ENCODE measurements at regions not wholly inside any gene's neighbourhood (a gene's known extent, or its start where the extent isn't known, plus 50 kb on each side); places are given as distances from the start of the nearest gene placed in this dataset.

DNA sequence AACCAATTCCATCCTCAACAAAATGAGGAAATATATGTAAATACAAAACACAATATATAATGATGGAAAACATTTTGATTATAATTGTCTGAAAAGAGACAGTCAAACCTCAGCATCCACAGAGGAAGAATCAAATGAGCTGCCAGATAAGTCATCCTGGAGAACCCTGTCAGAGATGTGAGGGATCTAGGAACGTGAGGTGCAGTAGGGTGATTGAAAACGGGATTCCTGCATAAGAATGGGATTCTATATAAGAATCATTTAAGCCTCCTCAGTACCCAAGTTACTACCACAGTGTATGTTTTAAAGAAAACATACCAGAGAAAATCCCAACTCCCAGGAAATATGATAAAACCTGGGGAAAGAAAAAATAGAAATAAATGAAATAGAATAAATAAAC is 690.5 kb downstream of the FRK start:
- H3K27me3 Mint-ChIP-seq: no peaks in the 10 kb centered on the region
- no peak overlapping the region for H3K4me3 Mint-ChIP-seq
- DNase-seq (no peak), ATAC-seq (no peak)
- no peaks in the 10 kb centered on the region for H3K4me1 Mint-ChIP-seq
- peaks cover 24% of the 10 kb centered on the region for H3K9me3 Mint-ChIP-seq (ENCODE audit: low read depth)
- ChIA-PET POLR2A (no interaction called here), CTCF (no interaction called here)
- intact Hi-C loops (cut with DNase I, micrococcal nuclease): no loop called here
- H3K36me3 Mint-ChIP-seq (ENCODE audit: low read depth): no peaks in the 10 kb centered on the region
- H3K27ac Mint-ChIP-seq: no peak overlapping the region

DNA sequence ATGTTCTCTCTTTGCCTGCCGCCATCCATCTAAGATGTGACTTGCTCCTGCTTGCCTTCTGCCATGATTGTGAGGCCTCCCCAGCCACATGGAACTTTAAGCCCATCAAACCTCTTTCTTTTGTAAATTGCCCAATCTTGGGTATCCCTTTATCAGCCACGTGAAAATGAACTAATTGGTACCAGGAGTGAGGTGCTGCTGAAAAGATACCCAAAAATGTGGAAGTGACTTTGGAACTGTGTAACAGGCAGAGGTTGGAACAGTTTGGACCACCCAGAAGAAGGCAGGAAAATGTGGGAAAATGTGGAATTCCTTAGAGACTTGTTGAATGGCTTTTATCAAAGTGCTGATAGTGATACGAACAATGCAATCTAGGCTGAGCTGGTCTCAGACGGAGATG is 694.9 kb downstream of the FRK start:
- no peaks in the 10 kb centered on the region for H3K36me3 Mint-ChIP-seq (ENCODE audit: low read depth)
- no peak overlapping the region for H3K27ac Mint-ChIP-seq
- ChIA-PET CTCF (no interaction called here), POLR2A (no interaction called here)
- H3K27me3 Mint-ChIP-seq: no peaks in the 10 kb centered on the region
- DNase-seq (no peak), ATAC-seq (no peak)
- H3K9me3 Mint-ChIP-seq (ENCODE audit: low read depth): peaks cover 27% of the 10 kb centered on the region
- H3K4me3 Mint-ChIP-seq: no peak overlapping the region
- intact Hi-C loops (cut with DNase I, micrococcal nuclease): no loop called here
- H3K4me1 Mint-ChIP-seq: no peaks in the 10 kb centered on the region

DNA sequence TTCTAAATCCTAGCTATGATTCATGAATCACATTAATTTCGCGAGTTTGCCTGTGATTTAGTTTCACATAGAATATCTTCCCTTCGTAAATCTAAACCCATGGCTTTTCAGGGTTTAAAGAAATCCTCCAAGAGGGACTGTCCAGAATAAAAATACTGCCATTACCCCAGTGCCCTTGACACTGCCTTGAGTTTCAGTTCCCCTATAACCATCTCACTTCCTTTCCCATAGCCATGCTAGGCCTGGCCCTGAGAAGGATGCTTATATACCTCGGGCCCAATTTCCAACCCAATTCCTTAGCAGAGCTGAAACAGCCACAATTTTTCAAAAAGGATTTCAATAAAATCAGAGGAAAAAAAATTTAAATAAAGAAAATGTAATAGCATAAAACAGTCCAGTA is 697.3 kb downstream of the FRK start:
- intact Hi-C loops (cut with DNase I, micrococcal nuclease): no loop called here
- Mint-ChIP-seq H3K27ac (no peak overlapping the region), H3K4me1 (no peaks in the 10 kb centered on the region), H3K36me3 (ENCODE audit: low read depth) (no peaks in the 10 kb centered on the region), H3K4me3 (no peak overlapping the region), H3K9me3 (ENCODE audit: low read depth) (peaks cover 27% of the 10 kb centered on the region), H3K27me3 (no peaks in the 10 kb centered on the region)
- CTCF ChIA-PET: no interaction called here
- DNase-seq: no peak
- POLR2A ChIA-PET: no interaction called here
- no peak for ATAC-seq

DNA sequence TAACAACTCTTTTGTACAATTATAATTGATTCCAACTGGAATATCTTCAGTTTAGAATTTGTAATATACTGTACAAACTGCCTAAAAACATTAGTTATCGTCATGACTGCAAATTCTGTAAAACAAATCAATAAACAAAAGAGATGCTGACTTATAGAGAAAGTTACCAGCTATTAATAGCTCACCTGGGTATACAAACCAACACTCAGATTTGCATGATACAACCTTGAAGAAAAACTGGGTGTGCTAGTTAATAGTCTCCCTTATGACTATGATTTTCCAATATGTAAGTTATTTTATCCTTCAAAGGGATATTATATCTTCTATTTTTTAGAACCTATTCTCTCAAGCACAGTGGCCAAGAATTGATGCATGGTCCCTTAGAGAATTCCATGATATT is 698.5 kb downstream of the FRK start:
- ChIA-PET POLR2A (no interaction called here), CTCF (no interaction called here)
- no peak overlapping the region for H3K4me3 Mint-ChIP-seq
- no peaks in the 10 kb centered on the region for H3K36me3 Mint-ChIP-seq (ENCODE audit: low read depth)
- no peaks in the 10 kb centered on the region for H3K27me3 Mint-ChIP-seq
- H3K27ac Mint-ChIP-seq: no peak overlapping the region
- no peaks in the 10 kb centered on the region for H3K4me1 Mint-ChIP-seq
- peaks cover 21% of the 10 kb centered on the region for H3K9me3 Mint-ChIP-seq (ENCODE audit: low read depth)
- intact Hi-C loops (cut with DNase I, micrococcal nuclease): no loop called here
- DNase-seq (no peak), ATAC-seq (no peak)

DNA sequence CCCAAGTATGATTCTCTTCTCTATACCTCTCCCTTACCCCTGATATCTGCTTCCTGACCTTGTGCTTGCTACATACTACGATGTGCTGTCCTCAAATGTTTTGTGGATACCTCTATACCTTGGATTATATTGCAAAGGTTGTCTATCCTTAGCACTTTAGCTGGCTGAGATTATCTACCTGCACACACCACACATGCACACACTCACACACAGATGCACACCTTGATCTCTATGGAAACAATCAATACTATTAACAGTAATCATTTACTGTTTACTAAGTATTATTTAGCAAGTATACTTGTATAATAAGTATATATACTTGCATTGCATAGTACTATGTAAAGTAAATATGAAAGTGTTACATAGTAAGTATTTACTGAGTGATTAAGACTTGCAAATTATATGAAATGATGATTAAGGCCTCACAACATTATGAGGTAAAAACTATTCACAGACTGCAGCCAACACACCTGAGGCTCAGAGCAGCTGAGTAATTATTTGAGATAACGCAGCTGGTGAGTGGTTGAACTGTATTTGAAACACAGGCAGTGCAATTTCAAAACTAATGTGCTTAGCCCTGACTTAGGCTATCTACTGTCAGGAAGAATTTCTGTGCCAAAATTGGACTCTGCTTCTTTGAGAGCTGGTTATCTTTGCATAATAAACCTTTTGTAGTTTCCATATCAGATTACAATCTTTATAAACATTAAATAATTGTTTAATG is 699.9 kb downstream of the FRK start:
- Mint-ChIP-seq H3K36me3 (ENCODE audit: low read depth) (no peaks in the 10 kb centered on the region), H3K4me3 (no peak overlapping the region)
- no peak for DNase-seq

DNA sequence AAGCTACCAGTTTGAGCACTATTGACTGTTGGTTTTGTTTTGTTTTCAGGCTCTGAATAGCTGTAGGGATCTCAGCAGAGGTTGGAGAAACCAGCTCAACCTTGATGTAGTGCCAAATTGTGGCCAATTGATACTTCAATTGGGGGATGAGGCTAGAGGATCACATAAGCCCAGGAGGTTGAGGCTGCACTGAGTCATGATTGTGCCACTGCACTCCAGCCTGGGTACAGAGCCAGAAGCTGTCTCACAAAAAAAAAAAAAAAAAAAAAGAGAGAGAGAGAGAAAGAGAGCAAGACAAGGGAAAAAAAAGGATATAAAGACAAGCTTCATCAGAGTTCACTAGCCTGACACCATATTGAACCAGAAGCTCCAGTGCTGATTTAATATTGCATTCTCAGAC is 702.1 kb downstream of the FRK start:
- ATAC-seq (no peak), DNase-seq (no peak)
- ChIA-PET POLR2A (no interaction called here), CTCF (no interaction called here)
- no peaks in the 10 kb centered on the region for H3K27me3 Mint-ChIP-seq
- peaks cover 11% of the 10 kb centered on the region for H3K9me3 Mint-ChIP-seq (ENCODE audit: low read depth)
- no peaks in the 10 kb centered on the region for H3K36me3 Mint-ChIP-seq (ENCODE audit: low read depth)
- H3K4me1 Mint-ChIP-seq: no peaks in the 10 kb centered on the region
- H3K4me3 Mint-ChIP-seq: no peak overlapping the region
- intact Hi-C loops (cut with DNase I, micrococcal nuclease): no loop called here
- H3K27ac Mint-ChIP-seq: no peak overlapping the region

More for the DNA sequence above, 699.9 kb downstream of the FRK start:
- CTCF ChIA-PET: no interaction called here
- Mint-ChIP-seq H3K27me3 (no peaks in the 10 kb centered on the region), H3K4me1 (no peaks in the 10 kb centered on the region), H3K27ac (no peak overlapping the region), H3K9me3 (ENCODE audit: low read depth) (peaks cover 13% of the 10 kb centered on the region)
- intact Hi-C loops (cut with DNase I, micrococcal nuclease): no loop called here
- POLR2A ChIA-PET: no interaction called here
- ATAC-seq: no peak

DNA sequence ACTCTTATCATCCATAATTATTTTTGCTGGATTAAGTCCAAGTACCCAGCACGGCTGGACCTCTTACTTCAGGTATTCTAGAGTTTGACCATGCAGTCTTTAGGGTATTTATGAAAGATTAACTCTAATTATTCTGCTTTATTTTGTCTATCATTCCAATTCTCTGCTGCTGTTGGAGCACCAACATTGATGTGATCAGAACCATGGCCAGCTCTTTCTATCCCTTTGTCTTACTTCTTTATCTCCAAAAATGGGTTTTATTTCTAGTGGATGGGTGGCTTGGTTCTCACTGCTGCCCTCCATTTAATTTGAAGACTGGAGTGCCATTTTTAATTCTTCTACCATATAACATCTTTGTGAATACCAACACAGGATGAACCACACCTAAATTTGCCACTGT is 704.3 kb downstream of the FRK start:
- DNase-seq (no peak), ATAC-seq (no peak)
- Mint-ChIP-seq H3K9me3 (ENCODE audit: low read depth) (peaks cover 8% of the 10 kb centered on the region), H3K27me3 (no peaks in the 10 kb centered on the region), H3K36me3 (ENCODE audit: low read depth) (no peaks in the 10 kb centered on the region), H3K4me3 (no peak overlapping the region), H3K27ac (no peak overlapping the region), H3K4me1 (no peaks in the 10 kb centered on the region)
- intact Hi-C loops (cut with DNase I, micrococcal nuclease): no loop called here
- ChIA-PET POLR2A (no interaction called here), CTCF (no interaction called here)

DNA sequence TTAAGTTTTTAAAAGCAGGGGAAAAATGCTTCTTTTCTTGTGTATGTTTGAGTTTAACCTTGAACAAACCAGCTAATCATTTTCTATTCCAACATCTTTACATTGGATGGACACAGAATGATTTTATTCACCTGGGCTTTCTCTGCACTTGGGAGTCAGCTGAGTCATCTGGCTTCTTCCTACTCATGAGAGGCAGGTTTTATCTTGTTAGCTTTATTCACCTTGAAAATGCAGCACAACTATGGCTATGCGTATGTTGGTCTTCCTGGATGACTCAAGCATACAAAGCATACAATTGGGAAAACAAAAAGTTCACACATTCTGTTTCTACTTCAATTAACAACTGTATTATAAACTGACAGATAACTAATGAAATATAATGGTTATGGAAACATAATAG is 737.7 kb downstream of the FRK start:
- ChIA-PET POLR2A (no interaction called here), CTCF (no interaction called here)
- no peak for ATAC-seq
- intact Hi-C loops (cut with DNase I, micrococcal nuclease): no loop called here
- Mint-ChIP-seq H3K36me3 (ENCODE audit: low read depth) (no peaks in the 10 kb centered on the region), H3K4me1 (no peaks in the 10 kb centered on the region), H3K4me3 (no peak overlapping the region), H3K27me3 (no peaks in the 10 kb centered on the region), H3K9me3 (ENCODE audit: low read depth) (no peaks in the 10 kb centered on the region), H3K27ac (no peak overlapping the region)
- no peak for DNase-seq

DNA sequence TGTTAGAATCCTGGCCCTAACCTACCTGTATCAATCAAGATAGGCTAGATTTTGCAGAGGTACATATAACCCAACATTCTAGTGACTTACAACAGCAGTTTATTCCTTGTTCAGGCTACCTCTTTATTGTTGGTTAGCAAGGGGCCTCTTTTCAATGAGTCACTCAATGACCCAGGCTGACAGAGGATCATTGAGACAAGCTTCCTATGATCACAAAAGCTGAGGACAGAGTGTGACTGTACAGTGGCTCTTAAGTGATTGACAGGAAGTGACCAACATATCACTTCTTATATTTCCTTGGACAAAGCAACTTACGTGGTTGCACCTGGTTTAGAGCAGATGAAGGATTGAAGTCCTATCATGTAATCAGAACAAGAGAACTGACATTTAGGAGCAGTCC is 740.9 kb downstream of the FRK start:
- DNase-seq: no peak
- no peak for ATAC-seq
- Mint-ChIP-seq H3K36me3 (ENCODE audit: low read depth) (no peaks in the 10 kb centered on the region), H3K4me3 (no peak overlapping the region), H3K27me3 (no peaks in the 10 kb centered on the region), H3K4me1 (no peaks in the 10 kb centered on the region), H3K27ac (no peak overlapping the region), H3K9me3 (ENCODE audit: low read depth) (no peaks in the 10 kb centered on the region)
- CTCF ChIA-PET: no interaction called here
- POLR2A ChIA-PET: no interaction called here
- intact Hi-C loops (cut with DNase I, micrococcal nuclease): no loop called here

DNA sequence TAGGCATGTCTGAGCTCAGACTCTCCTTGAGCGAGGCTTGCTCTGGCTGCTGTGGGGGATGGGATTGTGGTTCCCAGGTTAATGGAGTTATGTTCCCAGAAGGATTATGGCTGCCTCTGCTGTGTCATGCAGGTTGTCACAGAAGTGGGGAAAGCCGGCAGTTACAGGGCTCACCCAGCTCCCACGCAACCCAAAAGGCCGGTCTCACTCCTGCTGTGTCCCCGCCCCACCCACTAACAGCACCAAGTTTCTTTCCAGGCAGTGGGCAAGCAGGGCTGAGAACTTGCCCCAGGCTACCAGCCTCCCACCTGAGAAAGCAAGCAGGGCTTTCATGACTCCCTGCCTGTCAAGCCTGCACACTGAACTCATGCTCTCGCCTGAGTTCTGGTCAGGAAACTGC is 750.5 kb downstream of the FRK start:
- Mint-ChIP-seq H3K4me1 (no peaks in the 10 kb centered on the region), H3K4me3 (no peak overlapping the region), H3K36me3 (ENCODE audit: low read depth) (no peaks in the 10 kb centered on the region), H3K27me3 (no peaks in the 10 kb centered on the region), H3K9me3 (ENCODE audit: low read depth) (peaks cover 12% of the 10 kb centered on the region), H3K27ac (no peak overlapping the region)
- POLR2A ChIA-PET: no interaction called here
- ATAC-seq: no peak
- intact Hi-C loops (cut with DNase I, micrococcal nuclease): no loop called here
- CTCF ChIA-PET: no interaction called here
- DNase-seq: no peak

DNA sequence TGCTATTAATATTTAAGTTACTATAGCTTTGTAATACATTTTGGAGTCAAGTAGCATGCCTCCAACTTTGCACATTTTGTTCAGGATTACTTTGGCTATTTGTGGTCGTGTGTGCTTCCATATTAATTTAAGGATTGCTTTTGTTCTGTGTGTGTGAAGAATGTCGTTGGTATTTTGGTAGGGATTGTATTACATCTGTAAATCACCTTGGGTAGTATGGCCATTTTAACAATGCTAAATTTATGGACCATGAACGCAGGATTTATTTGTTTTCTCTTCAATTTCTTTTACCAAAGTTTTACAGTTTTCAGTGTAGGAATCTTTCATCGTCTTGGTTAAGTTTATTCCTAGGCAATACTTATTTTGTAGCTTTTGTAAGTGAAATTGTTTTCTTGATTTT is 758.0 kb downstream of the FRK start:
- intact Hi-C loops (cut with DNase I, micrococcal nuclease): no loop called here
- CTCF ChIA-PET: no interaction called here
- Mint-ChIP-seq H3K36me3 (ENCODE audit: low read depth) (no peaks in the 10 kb centered on the region), H3K27me3 (no peaks in the 10 kb centered on the region), H3K9me3 (ENCODE audit: low read depth) (peaks cover 4% of the 10 kb centered on the region), H3K4me1 (no peaks in the 10 kb centered on the region), H3K4me3 (no peak overlapping the region), H3K27ac (no peak overlapping the region)
- DNase-seq: no peak
- no peak for ATAC-seq
- POLR2A ChIA-PET: no interaction called here

DNA sequence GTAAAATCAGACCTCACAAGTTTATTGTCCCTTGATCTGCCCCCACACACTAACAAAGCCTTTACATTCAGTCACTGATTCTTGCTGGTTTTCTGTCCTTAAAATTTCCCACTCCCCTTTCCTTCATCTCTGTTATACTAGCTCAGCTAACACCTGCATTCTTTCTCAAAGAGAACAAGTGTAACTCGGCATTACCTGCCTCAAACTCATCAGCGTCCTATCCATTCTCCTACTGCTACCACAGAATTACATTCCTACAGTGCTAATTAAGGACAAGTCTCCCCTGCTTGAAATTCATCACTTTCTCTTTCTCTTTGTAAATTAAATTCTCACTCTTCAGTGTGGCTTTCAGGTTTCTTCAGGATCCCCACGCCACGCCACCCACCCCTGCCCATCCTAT is 773.2 kb downstream of the FRK start:
- no peak overlapping the region for H3K27ac Mint-ChIP-seq
- no peak for ATAC-seq
- CTCF ChIA-PET: no interaction called here
- no peaks in the 10 kb centered on the region for H3K27me3 Mint-ChIP-seq
- intact Hi-C loops (cut with DNase I, micrococcal nuclease): no loop called here
- H3K36me3 Mint-ChIP-seq (ENCODE audit: low read depth): no peaks in the 10 kb centered on the region
- DNase-seq: no peak
- no peaks in the 10 kb centered on the region for H3K4me1 Mint-ChIP-seq
- peaks cover 11% of the 10 kb centered on the region for H3K9me3 Mint-ChIP-seq (ENCODE audit: low read depth)
- no peak overlapping the region for H3K4me3 Mint-ChIP-seq
- POLR2A ChIA-PET: no interaction called here

DNA sequence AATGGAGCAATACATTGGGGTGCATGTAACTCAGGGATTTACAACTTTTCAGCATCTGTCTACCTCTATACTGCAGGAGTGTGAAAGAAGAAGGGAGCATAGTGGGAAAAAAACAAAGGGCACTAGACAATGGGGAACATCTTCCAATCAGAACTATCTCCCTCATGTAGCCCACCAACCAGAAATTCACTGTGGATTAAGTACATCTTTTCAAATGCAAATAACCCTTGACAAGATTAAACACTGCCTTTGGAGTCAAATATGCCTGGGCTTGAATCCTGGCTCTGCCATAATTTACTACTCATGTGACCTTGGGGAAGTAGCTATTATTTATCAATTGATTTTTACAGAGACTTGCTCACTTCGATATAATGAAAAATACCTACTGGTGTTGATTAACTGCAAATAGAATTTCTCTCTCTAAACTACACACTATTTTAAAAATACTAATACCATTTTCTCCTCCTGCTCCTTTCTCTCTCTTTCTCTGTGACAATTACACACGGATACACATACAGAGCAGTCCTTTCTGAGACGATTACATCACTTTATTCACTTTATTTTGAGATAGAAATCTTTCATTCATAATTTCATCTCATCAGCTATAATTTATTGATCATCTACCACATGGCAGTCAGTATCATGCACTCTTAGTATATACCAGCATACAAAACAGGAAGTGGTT is 783.7 kb downstream of the FRK start:
- Mint-ChIP-seq H3K27ac (no peak overlapping the region), H3K27me3 (no peaks in the 10 kb centered on the region), H3K9me3 (ENCODE audit: low read depth) (peaks cover 6% of the 10 kb centered on the region)

More for the DNA sequence above, 783.7 kb downstream of the FRK start:
- H3K4me3 Mint-ChIP-seq: no peak overlapping the region
- ChIA-PET POLR2A (no interaction called here), CTCF (no interaction called here)
- no peaks in the 10 kb centered on the region for H3K36me3 Mint-ChIP-seq (ENCODE audit: low read depth)
- intact Hi-C loops (cut with DNase I, micrococcal nuclease): no loop called here
- DNase-seq (no peak), ATAC-seq (no peak)
- H3K4me1 Mint-ChIP-seq: no peaks in the 10 kb centered on the region
